ENCODE measurements at regions not wholly inside any gene's neighbourhood (a gene's known extent, or its start where the extent isn't known, plus 50 kb on each side); places are given as distances from the start of the nearest gene placed in this dataset.

DNA sequence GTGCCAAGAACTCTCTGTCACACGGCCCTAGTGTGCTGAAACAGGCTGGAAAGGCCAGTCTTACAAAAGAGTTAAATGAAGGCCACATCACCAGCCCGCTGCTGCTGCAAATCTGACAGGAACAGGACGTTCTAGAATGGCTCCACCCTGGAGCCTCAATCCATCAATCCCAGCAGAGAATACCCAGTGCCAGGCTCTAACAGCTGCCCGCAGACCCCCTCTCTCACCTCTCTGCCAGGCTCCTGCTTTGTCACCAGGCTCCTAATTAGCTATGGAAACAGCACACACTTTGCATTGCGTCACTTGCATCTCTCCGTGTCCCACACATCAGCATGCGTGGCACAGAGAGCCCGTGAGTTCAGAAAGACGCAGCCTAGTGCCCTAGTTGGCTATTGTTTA lies 314.1 kb downstream of the FOXO1 start:
- TF ChIP-seq, protein P1, sequence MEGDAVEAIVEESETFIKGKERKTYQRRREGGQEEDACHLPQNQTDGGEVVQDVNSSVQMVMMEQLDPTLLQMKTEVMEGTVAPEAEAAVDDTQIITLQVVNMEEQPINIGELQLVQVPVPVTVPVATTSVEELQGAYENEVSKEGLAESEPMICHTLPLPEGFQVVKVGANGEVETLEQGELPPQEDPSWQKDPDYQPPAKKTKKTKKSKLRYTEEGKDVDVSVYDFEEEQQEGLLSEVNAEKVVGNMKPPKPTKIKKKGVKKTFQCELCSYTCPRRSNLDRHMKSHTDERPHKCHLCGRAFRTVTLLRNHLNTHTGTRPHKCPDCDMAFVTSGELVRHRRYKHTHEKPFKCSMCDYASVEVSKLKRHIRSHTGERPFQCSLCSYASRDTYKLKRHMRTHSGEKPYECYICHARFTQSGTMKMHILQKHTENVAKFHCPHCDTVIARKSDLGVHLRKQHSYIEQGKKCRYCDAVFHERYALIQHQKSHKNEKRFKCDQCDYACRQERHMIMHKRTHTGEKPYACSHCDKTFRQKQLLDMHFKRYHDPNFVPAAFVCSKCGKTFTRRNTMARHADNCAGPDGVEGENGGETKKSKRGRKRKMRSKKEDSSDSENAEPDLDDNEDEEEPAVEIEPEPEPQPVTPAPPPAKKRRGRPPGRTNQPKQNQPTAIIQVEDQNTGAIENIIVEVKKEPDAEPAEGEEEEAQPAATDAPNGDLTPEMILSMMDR (conservative IDR thresholded peaks at IDR 0.05 in 1 of 2, IDR thresholded peaks at IDR 0.05 in 1 of 2; ENCODE audit: low read depth in 1 of 2, low read length in 2 of 2) = no peak
- TF ChIP-seq EZH2 (IDR thresholded peaks at IDR 0.05; ENCODE audit: low read length, missing control alignments) = no peak

Measured in fibroblast of lung (primary cell).